ENCODE measurements at regions not wholly inside any gene's neighbourhood (a gene's known extent, or its start where the extent isn't known, plus 50 kb on each side); places are given as distances from the start of the nearest gene placed in this dataset.

GRCh38 chr14:106488291-106488690, 961.9 kb downstream of the TMEM121 start:
- no peak for TF ChIP-seq CTCF (IDR thresholded peaks at IDR 0.05; ENCODE audit: low read depth, low read length)
- no peak overlapping the region for H3K4me3 ChIP-seq (ENCODE audit: low read depth, low read length)

GRCh38 chr14:106489112-106489881, 962.9 kb downstream of the TMEM121 start:
- no peak for TF ChIP-seq CTCF (IDR thresholded peaks at IDR 0.05; ENCODE audit: low read depth, low read length)
- no peak overlapping the region for H3K4me3 ChIP-seq (ENCODE audit: low read depth, low read length)

DNA sequence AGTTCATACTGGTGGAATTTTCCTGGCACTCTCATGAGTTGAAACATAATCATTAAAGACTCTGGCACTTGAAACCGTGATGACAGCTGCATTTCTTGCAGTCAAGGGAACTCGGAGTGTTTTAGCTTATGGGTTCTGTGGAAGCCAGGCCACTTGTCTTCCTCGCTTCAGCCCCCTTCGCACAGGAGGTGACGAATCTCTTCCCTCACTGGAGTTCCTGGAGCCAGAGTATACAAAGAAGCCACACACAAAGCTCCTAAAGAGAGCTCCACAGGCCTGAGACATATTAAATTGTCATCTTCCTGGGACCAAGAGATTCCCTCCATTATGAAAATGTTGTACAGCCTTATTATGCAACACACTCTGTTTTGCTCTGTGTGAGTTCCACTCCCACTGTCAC, 964.1 kb downstream of the TMEM121 start:
- no peak for TF ChIP-seq CTCF (IDR thresholded peaks at IDR 0.05; ENCODE audit: low read depth, low read length)
- no peak overlapping the region for H3K4me3 ChIP-seq (ENCODE audit: low read depth, low read length)

GRCh38 chr14:106491851-106492250, 965.5 kb downstream of the TMEM121 start:
- H3K4me3 ChIP-seq (ENCODE audit: low read depth, low read length) = no peak overlapping the region

DNA sequence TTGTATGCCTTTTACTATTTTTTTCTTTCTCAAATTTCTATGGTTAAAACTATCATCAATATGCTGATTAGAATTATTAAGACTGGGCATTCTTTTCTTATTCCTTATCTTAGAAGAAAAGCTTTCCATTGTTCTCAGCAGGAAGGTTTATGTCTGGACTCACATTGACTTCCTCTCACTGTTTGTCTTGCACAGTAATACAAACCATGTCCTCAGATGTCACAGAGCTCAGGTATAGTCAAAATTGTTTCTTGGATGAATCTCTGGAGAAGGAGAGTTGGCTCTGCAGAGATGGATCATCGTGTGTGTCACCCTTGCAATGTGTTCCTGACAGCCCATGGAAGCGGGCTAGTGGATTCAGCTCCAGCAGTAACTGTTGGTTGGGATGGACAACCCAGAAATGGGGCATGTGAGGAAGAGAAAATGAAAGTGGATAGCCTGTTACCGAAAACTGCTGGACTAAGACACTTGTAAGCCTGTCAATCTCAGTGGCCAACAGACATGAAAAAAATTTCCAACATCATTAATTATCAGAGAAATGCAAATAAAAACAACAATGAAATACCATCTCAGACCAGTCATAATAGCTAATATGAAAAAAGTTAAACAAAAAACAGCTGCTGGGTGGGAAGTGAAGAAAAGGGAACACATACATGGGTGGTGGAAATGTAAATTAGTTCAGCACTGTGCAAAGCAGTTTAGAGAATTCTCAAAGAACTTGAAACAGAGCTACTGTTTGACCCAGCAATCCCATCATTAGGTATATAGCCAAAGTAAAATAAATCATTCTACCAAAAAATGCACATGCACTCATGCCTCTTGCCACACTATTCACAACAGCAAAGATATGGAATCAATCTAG, 967.8 kb downstream of the TMEM121 start:
- no peak overlapping the region for H3K4me3 ChIP-seq (ENCODE audit: low read depth, low read length)
- no peak for TF ChIP-seq CTCF (IDR thresholded peaks at IDR 0.05; ENCODE audit: low read depth, low read length)

More at GRCh38 chr14:106491851-106492250, 965.5 kb downstream of the TMEM121 start:
- TF ChIP-seq CTCF (IDR thresholded peaks at IDR 0.05; ENCODE audit: low read depth, low read length) = peak; percentile 24; the same call in 1 of the 2 replicates

DNA sequence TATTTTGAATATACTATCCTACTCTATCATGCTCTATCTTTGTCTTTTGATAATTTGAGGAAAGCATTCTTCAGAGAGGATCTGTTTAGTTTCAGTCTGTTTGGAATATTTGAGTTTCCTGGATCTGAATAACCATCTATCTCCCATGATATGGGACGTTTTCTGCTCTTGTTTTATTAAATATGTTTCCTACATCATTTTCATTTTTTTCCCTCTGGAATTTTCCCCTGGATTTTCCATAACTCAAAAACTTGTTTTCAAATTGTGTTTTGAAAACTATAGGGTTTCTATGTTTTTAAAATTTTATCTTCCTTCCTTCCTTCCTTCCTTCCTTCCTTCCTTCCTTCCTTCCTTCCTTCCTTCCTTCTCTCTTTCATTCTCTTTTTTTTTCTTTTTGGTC, 974.2 kb downstream of the TMEM121 start:
- H3K4me3 ChIP-seq (ENCODE audit: low read depth, low read length) = no peak overlapping the region
- TF ChIP-seq CTCF (IDR thresholded peaks at IDR 0.05; ENCODE audit: low read depth, low read length) = no peak

GRCh38 chr14:106501898-106502297, 975.5 kb downstream of the TMEM121 start:
- no peak overlapping the region for H3K4me3 ChIP-seq (ENCODE audit: low read depth, low read length)
- TF ChIP-seq CTCF (IDR thresholded peaks at IDR 0.05; ENCODE audit: low read depth, low read length) = no peak
